ENCODE measurements at regions not wholly inside any gene's neighbourhood (a gene's known extent, or its start where the extent isn't known, plus 50 kb on each side); places are given as distances from the start of the nearest gene placed in this dataset.
"Not testable (repeated sequence)": the region's sequence is repeated elsewhere in the genome, so short reads cannot be mapped to it uniquely, and the experiment has no call there.

- H3K4me3 Mint-ChIP-seq = no peak overlapping the region
- DNase-seq = no peak
- H3K36me3 Mint-ChIP-seq (ENCODE audit: insufficient read depth) = peaks cover 3% of the 10 kb centered on the region
- no peaks in the 10 kb centered on the region for H3K9me3 Mint-ChIP-seq
- no peak overlapping the region for H3K27ac Mint-ChIP-seq
- no peaks in the 10 kb centered on the region for H3K27me3 Mint-ChIP-seq
- H3K4me1 Mint-ChIP-seq (ENCODE audit: low read depth in 2 of 2) = peaks cover 6% of the 10 kb centered on the region in 2 donors
- no peak for ATAC-seq (replicated peaks)
Observed at GRCh38 chr14:52202151-52202550, 65.3 kb upstream of the PTGDR start.

DNA sequence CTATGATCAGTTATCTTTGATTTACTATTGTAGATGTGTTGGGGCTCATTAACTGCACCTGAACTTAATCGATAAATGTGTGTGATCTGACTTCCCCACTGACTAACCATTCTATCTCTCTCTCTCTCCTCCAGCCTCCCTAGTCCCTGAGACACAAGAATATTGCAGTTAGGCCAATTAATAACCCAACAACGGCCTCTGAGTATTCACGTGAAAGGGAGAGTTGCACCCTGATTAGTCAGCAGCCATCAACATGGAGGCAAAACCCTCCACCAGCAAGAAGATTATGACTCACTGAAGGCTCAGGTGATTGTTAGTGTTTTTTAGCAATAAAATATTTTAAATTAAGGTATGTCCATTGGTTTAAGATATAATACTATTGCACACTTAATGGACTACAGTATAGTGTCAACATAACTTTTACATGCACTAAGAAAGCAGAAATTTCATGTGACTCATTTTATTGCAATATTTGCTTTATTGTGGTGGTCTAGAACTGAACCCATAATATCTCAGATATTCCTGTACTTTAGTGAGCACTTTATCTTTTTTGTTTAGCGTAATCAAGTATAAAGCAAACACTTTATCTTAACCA is 77.1 kb upstream of the PTGDR start:
- Mint-ChIP-seq H3K4me1 (ENCODE audit: low read depth in 2 of 2) (peaks cover 8 to 19% of the 10 kb centered on the region in 2 donors), H3K36me3 (ENCODE audit: insufficient read depth) (no peaks in the 10 kb centered on the region), H3K9me3 (peaks cover 1 to 4% of the 10 kb centered on the region in 2 donors), H3K4me3 (no peak overlapping the region), H3K27me3 (no peaks in the 10 kb centered on the region), H3K27ac (peak overlapping the region in 1 of 2 donors; percentile 47)
- no peak for ATAC-seq (replicated peaks)
- no peak for DNase-seq

DNA sequence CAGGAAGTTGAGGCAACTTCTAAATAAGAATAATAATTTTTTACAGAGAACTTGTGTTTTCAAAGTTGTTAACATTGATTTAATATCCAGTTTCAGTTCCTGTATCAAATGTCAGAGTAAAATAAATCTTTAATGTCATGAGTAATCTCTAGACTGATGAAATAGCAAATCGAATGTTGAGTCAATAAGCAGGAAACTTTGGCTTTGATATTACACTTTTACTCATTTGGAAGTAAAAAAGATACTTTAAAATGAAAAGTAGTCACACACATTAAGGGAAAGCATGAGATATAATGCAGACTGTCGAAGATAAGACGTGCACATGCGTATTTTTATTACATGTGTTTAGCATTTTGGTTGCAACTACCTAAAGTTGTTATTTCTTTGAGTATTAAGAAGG is 78.2 kb upstream of the PTGDR start:
- H3K4me1 Mint-ChIP-seq (ENCODE audit: low read depth in 2 of 2) = peaks cover 8 to 25% of the 10 kb centered on the region in 2 donors
- H3K4me3 Mint-ChIP-seq = no peak overlapping the region
- no peaks in the 10 kb centered on the region for H3K9me3 Mint-ChIP-seq
- H3K27me3 Mint-ChIP-seq = no peaks in the 10 kb centered on the region
- no peak for ATAC-seq (replicated peaks)
- no peaks in the 10 kb centered on the region for H3K36me3 Mint-ChIP-seq (ENCODE audit: insufficient read depth)
- no peak overlapping the region for H3K27ac Mint-ChIP-seq
- DNase-seq = no peak

DNA sequence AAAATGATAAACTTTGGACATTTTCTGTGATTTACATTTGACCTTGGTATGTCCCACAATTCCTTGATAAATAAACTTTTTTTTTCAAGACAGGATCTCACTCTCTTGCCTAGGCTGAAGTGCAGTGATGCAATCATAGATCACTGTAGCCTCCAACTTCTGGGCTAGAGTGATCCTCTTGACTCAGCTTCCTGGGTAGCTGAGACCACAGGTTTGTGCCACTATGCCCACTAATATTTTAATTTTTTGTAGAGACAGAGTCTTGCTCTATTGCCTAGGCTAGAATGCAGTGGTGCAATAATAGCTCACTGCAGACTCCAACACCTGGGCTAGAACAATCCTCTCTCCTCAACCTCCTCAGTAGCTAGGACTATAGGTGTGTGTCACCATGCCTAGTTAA is 79.1 kb upstream of the PTGDR start:
- Mint-ChIP-seq H3K27ac (peak overlapping the region in 1 of 2 donors; percentile 7), H3K4me1 (ENCODE audit: low read depth in 2 of 2) (peaks cover 9 to 26% of the 10 kb centered on the region in 2 donors), H3K9me3 (no peaks in the 10 kb centered on the region), H3K36me3 (ENCODE audit: insufficient read depth) (no peaks in the 10 kb centered on the region), H3K27me3 (no peaks in the 10 kb centered on the region), H3K4me3 (no peak overlapping the region)
- ATAC-seq (replicated peaks) (no peak), DNase-seq (no peak)

- Mint-ChIP-seq H3K36me3 (ENCODE audit: insufficient read depth) (no peaks in the 10 kb centered on the region), H3K27ac (no peak overlapping the region), H3K4me1 (ENCODE audit: low read depth in 2 of 2) (peaks cover 21 to 38% of the 10 kb centered on the region in 2 donors), H3K27me3 (no peaks in the 10 kb centered on the region), H3K9me3 (peaks cover 0 to 9% of the 10 kb centered on the region in 2 donors), H3K4me3 (no peak overlapping the region)
- DNase-seq (no peak), ATAC-seq (replicated peaks) (no peak)
Observed at GRCh38 chr14:52185178-52185577, 82.3 kb upstream of the PTGDR start.

DNA sequence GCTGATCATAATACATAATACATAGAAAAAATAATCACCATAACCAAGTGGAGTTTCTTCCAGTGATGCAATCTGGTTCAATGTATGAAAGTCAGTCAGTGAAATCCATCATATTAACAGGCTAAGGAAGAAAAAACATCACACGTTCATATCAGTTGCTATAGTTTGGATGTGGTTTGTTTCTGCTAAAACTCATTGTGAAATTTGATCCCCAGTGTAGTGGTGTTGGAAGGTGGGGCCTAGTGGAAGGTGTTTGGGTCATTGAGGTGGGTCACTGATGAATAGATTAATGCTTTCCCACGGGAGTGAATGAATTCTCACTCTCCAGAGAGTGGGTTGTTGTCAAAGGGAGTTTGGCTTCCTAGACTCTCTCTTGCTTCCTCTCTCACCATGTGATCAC is 84.6 kb upstream of the PTGDR start:
- no peak overlapping the region for H3K4me3 Mint-ChIP-seq
- H3K36me3 Mint-ChIP-seq (ENCODE audit: insufficient read depth) = no peaks in the 10 kb centered on the region
- ATAC-seq (replicated peaks) (no peak), DNase-seq (no peak)
- no peak overlapping the region for H3K27ac Mint-ChIP-seq
- H3K27me3 Mint-ChIP-seq = no peaks in the 10 kb centered on the region
- peaks cover 0 to 10% of the 10 kb centered on the region in 2 donors for H3K9me3 Mint-ChIP-seq
- H3K4me1 Mint-ChIP-seq (ENCODE audit: low read depth in 2 of 2) = peaks cover 24 to 43% of the 10 kb centered on the region in 2 donors

DNA sequence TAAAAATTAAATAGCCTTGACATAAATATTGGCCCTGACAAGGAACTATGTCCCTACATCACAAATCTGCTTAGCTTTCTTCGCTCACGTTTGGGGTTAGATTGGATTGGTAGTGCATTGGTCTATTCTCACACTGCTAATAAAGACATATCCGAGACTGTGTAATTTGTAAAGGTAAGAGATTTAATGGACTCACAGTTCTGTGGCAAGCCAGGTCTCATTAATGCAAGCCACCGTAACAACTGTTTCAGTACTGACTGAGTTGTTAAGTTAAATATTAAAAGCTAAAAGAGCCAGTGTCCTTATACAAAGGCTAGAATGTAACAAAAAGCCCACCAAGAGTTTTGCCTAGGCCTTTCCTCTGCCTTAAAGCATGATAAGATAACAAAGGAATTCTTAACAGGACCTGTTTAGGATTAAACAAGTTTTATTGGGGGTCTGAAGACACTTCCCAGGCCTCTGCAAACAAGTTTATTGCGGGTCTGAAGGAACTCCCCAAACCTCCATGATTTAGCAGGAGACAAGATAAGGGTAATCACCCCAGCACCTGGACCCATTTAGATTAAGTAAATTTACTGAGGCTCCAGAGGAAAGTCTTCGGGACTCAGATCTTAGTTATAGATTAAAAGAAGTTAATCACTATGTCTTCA is 88.2 kb upstream of the PTGDR start:
- H3K4me3 Mint-ChIP-seq = no peak overlapping the region
- H3K27ac Mint-ChIP-seq = no peak overlapping the region
- H3K36me3 Mint-ChIP-seq (ENCODE audit: insufficient read depth) = no peaks in the 10 kb centered on the region
- H3K27me3 Mint-ChIP-seq = no peaks in the 10 kb centered on the region
- ATAC-seq (replicated peaks) (no peak), DNase-seq (no peak)
- peaks cover 0 to 10% of the 10 kb centered on the region in 2 donors for H3K9me3 Mint-ChIP-seq
- H3K4me1 Mint-ChIP-seq (ENCODE audit: low read depth in 2 of 2) = peaks cover 46 to 51% of the 10 kb centered on the region in 2 donors

DNA sequence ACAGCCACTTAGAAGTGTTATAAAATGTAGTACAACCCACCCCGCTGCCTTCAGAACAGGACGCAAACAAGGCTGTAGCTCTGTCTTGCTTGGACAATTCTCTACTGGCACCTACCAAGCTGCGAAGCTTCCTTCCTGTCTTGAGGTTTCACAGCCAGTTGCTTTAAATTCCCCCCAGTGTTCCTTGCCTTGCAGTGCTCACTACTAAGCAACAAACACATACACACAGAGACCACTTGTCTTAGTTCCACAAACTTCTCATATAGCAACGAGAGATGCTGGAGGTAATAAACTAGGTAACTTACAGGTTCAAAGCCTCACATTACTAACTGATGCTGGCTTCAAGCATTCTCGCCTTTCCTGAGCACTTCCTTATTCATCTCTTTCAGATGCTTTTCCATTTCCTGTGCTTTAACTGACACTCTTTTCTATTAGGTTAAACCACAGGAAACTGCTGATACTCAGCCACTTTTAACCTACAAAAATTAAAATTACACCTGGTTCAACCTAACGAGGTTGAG is 91.5 kb upstream of the PTGDR start:
- peak overlapping the region; percentile 93 to 98 for H3K27ac Mint-ChIP-seq
- H3K4me3 Mint-ChIP-seq = peak overlapping the region; percentile 70
- no peaks in the 10 kb centered on the region for H3K27me3 Mint-ChIP-seq
- DNase-seq (peak; percentile 56 to 70 (median 61)), ATAC-seq (replicated peaks) (peak; percentile 92)
- H3K36me3 Mint-ChIP-seq (ENCODE audit: insufficient read depth) = peaks cover 3% of the 10 kb centered on the region
- H3K4me1 Mint-ChIP-seq (ENCODE audit: low read depth in 2 of 2) = peaks cover 38 to 48% of the 10 kb centered on the region in 2 donors
- H3K9me3 Mint-ChIP-seq = peaks cover 0 to 9% of the 10 kb centered on the region in 2 donors

GRCh38 chr14:52171932-52172331 is 95.6 kb upstream of the PTGDR start:
- H3K27ac Mint-ChIP-seq; H3K9me3 Mint-ChIP-seq; H3K4me3 Mint-ChIP-seq; H3K27me3 Mint-ChIP-seq; H3K36me3 Mint-ChIP-seq (ENCODE audit: insufficient read depth); ATAC-seq (replicated peaks): not testable (repeated sequence)
- DNase-seq = peak in 1 of 3 experiments; percentile 15
- peaks cover 23 to 28% of the 10 kb centered on the region in 2 donors for H3K4me1 Mint-ChIP-seq (ENCODE audit: low read depth in 2 of 2)

GRCh38 chr14:52166822-52167221 is 98.0 kb upstream of the NID2 start:
- Mint-ChIP-seq H3K4me3 (no peak overlapping the region), H3K36me3 (ENCODE audit: insufficient read depth) (no peaks in the 10 kb centered on the region), H3K4me1 (ENCODE audit: low read depth in 2 of 2) (no peaks in the 10 kb centered on the region), H3K27me3 (no peaks in the 10 kb centered on the region), H3K27ac (no peak overlapping the region), H3K9me3 (peaks cover 0 to 3% of the 10 kb centered on the region in 2 donors)
- ATAC-seq (replicated peaks) (no peak), DNase-seq (no peak)

- Mint-ChIP-seq H3K4me3 (peak overlapping the region in 1 of 2 donors; percentile 47), H3K9me3 (peaks cover 0 to 2% of the 10 kb centered on the region in 2 donors), H3K27me3 (no peaks in the 10 kb centered on the region), H3K4me1 (ENCODE audit: low read depth in 2 of 2) (peaks cover 63 to 73% of the 10 kb centered on the region in 2 donors), H3K36me3 (ENCODE audit: insufficient read depth) (no peaks in the 10 kb centered on the region), H3K27ac (no peak overlapping the region)
- ATAC-seq (replicated peaks) (no peak), DNase-seq (no peak)
Observed at GRCh38 chr14:52155651-52156213, 86.9 kb upstream of the NID2 start.

GRCh38 chr14:52154992-52155650 is 86.3 kb upstream of the NID2 start:
- peak overlapping the region; percentile 49 to 64 for H3K4me3 Mint-ChIP-seq
- H3K27me3 Mint-ChIP-seq = no peaks in the 10 kb centered on the region
- peaks cover 58 to 67% of the 10 kb centered on the region in 2 donors for H3K4me1 Mint-ChIP-seq (ENCODE audit: low read depth in 2 of 2)
- DNase-seq (peak in 1 of 3 experiments; percentile 5), ATAC-seq (replicated peaks) (peak; percentile 93)
- no peaks in the 10 kb centered on the region for H3K36me3 Mint-ChIP-seq (ENCODE audit: insufficient read depth)
- peaks cover 0 to 2% of the 10 kb centered on the region in 2 donors for H3K9me3 Mint-ChIP-seq
- peak overlapping the region; percentile 83 to 85 for H3K27ac Mint-ChIP-seq

DNA sequence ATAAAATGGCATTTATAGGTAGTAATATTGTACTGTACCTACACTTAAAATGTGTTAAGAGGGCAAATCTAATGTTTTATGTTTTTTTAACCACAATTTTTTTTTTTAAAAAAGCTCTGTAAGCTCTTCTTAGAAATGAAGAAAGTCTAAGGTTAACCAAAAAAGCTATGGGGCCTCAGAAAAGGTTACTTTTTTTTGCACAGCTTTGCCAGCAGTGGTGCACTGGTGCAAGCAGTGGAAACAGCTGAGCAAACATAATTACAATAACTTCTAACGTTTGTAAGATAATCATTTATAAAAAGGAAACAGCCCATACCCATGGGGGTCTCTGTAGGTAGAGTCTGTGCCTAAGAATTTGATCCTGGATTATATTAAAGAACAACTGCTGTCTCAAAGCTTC is 85.1 kb upstream of the NID2 start:
- Mint-ChIP-seq H3K27ac (peak overlapping the region; percentile 83 to 85), H3K36me3 (ENCODE audit: insufficient read depth) (no peaks in the 10 kb centered on the region), H3K4me1 (ENCODE audit: low read depth in 2 of 2) (peaks cover 61 to 74% of the 10 kb centered on the region in 2 donors), H3K9me3 (peaks cover 0 to 2% of the 10 kb centered on the region in 2 donors), H3K4me3 (peak overlapping the region; percentile 49 to 64), H3K27me3 (no peaks in the 10 kb centered on the region)
- DNase-seq = no peak
- ATAC-seq (replicated peaks) = peak; percentile 48

Data from effector memory CD8-positive, alpha-beta T cell (primary cell).